Muscle layer of colon (tissue), 2 donors: ENCODE measurements at regions not wholly inside any gene's neighbourhood (a gene's known extent, or its start where the extent isn't known, plus 50 kb on each side); places are given as distances from the start of the nearest gene placed in this dataset.

Experiments
- H3K27ac ChIP-seq: one replicate; pipeline ENCODE4 v1.7.0; 2013; ENCODE audit warnings: low read depth, mild to moderate bottlenecking, low read length, moderate library complexity
- H3K27me3 ChIP-seq, 2 donors: one replicate each; pipeline ENCODE4 v1.7.0; 2013; ENCODE audit warnings: low read length in 2 of 2, mild to moderate bottlenecking in 2 of 2; ENCODE audit not compliant: insufficient read depth in 2 of 2, control insufficient read depth in 1 of 2
- H3K36me3 ChIP-seq: one replicate; pipeline ENCODE4 v1.7.0; 2013; ENCODE audit warnings: mild to moderate bottlenecking, low read length; ENCODE audit not compliant: insufficient read depth
- H3K4me1 ChIP-seq: one replicate; pipeline ENCODE4 v1.7.0; 2013; ENCODE audit warnings: mild to moderate bottlenecking, low read length; ENCODE audit not compliant: insufficient read depth
- H3K4me3 ChIP-seq, 2 donors: one replicate each; pipeline ENCODE4 v1.7.0; 2013; ENCODE audit warnings: low read length in 2 of 2, low read depth in 1 of 2, mild to moderate bottlenecking in 1 of 2, moderate library complexity in 1 of 2
- H3K9ac ChIP-seq: one replicate; pipeline ENCODE4 v1.7.0; 2013; ENCODE audit warnings: low read length
- H3K9me3 ChIP-seq: one replicate; pipeline ENCODE4 v1.7.0; 2013; ENCODE audit warnings: mild to moderate bottlenecking, low read length
- donor health status: abdominal sarcoma.
- donor health status: Adenocarcinoma of cecum.

GRCh38 chr7:110157631-110158362, 933.1 kb upstream of the LRRN3 start:
- no peak overlapping the region for H3K4me3 ChIP-seq
- no peaks in the 10 kb centered on the region for H3K36me3 ChIP-seq
- H3K9me3 ChIP-seq: no peaks in the 10 kb centered on the region
- no peak overlapping the region for H3K27ac ChIP-seq
- H3K4me1 ChIP-seq: no peaks in the 10 kb centered on the region
- H3K27me3 ChIP-seq: no peaks in the 10 kb centered on the region
- H3K9ac ChIP-seq: no peak overlapping the region

- no peaks in the 10 kb centered on the region for H3K4me1 ChIP-seq
- H3K27ac ChIP-seq: no peak overlapping the region
- H3K36me3 ChIP-seq: no peaks in the 10 kb centered on the region
- H3K27me3 ChIP-seq: no peaks in the 10 kb centered on the region
- no peak overlapping the region for H3K9ac ChIP-seq
- no peaks in the 10 kb centered on the region for H3K9me3 ChIP-seq
- H3K4me3 ChIP-seq: no peak overlapping the region
These were observed 922.9 kb upstream of the LRRN3 start for GRCh38 chr7:110168010-110168409.

- Histone ChIP-seq H3K4me1 (no peaks in the 10 kb centered on the region), H3K4me3 (no peak overlapping the region), H3K27me3 (no peaks in the 10 kb centered on the region), H3K27ac (no peak overlapping the region), H3K36me3 (no peaks in the 10 kb centered on the region), H3K9ac (no peak overlapping the region), H3K9me3 (no peaks in the 10 kb centered on the region)
These were observed 920.1 kb upstream of the LRRN3 start for GRCh38 chr7:110170841-110171240.

GRCh38 chr7:110177463-110177862, 913.5 kb upstream of the LRRN3 start:
- H3K9ac ChIP-seq: no peak overlapping the region
- H3K36me3 ChIP-seq: no peaks in the 10 kb centered on the region
- H3K9me3 ChIP-seq: no peaks in the 10 kb centered on the region
- H3K4me1 ChIP-seq: no peaks in the 10 kb centered on the region
- H3K4me3 ChIP-seq: no peak overlapping the region
- H3K27me3 ChIP-seq: no peaks in the 10 kb centered on the region
- no peak overlapping the region for H3K27ac ChIP-seq

GRCh38 chr7:110179037-110179436, 911.9 kb upstream of the LRRN3 start:
- Histone ChIP-seq H3K4me1 (no peaks in the 10 kb centered on the region), H3K36me3 (no peaks in the 10 kb centered on the region), H3K4me3 (no peak overlapping the region), H3K9me3 (no peaks in the 10 kb centered on the region), H3K27me3 (no peaks in the 10 kb centered on the region), H3K9ac (no peak overlapping the region), H3K27ac (no peak overlapping the region)

DNA sequence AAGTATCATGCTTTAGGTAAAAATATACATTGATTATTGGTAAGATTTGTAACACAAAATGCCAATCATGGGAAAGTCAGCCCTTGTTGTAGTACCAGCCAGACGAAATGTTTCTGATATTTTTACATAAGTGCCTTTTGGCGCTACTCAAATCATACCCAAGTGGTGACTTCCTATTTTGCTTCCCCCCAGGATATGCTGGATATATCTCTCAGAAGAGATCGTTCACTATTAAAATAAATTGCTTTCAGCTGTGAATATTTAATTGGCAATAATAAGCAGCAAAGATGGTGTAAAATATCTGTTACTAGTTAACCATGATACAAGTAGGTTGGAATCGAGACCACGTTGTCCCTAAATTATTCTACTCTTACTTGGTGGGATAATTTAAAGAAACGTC, 909.2 kb upstream of the LRRN3 start:
- no peak overlapping the region for H3K9ac ChIP-seq
- H3K36me3 ChIP-seq: no peaks in the 10 kb centered on the region
- no peaks in the 10 kb centered on the region for H3K27me3 ChIP-seq
- no peaks in the 10 kb centered on the region for H3K9me3 ChIP-seq
- no peak overlapping the region for H3K27ac ChIP-seq
- H3K4me1 ChIP-seq: no peaks in the 10 kb centered on the region
- H3K4me3 ChIP-seq: no peak overlapping the region

DNA sequence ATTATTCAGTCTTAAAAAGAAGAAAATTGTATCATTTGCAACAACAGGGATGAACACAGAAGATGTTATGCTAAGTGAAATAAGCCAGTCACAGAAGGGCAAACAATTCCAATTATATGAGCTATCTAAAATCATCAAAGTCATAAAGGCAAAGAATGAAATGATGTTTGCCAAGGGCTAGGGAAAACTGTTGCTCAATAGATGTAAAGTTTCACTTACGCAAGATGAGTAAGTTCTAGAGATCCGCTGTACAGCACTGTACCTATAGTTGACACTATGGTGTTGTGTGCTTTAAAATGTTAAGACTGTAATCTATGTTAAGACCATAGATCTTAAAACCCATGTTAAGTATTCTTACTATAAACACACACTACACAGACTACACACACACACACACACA, 904.6 kb upstream of the LRRN3 start:
- H3K27ac ChIP-seq: no peak overlapping the region
- no peaks in the 10 kb centered on the region for H3K36me3 ChIP-seq
- H3K27me3 ChIP-seq: no peaks in the 10 kb centered on the region
- H3K4me3 ChIP-seq: no peak overlapping the region
- no peak overlapping the region for H3K9ac ChIP-seq
- no peaks in the 10 kb centered on the region for H3K4me1 ChIP-seq
- H3K9me3 ChIP-seq: no peaks in the 10 kb centered on the region

- no peaks in the 10 kb centered on the region for H3K27me3 ChIP-seq
- no peaks in the 10 kb centered on the region for H3K36me3 ChIP-seq
- no peak overlapping the region for H3K4me3 ChIP-seq
- no peak overlapping the region for H3K9ac ChIP-seq
- H3K27ac ChIP-seq: no peak overlapping the region
- no peaks in the 10 kb centered on the region for H3K9me3 ChIP-seq
- no peaks in the 10 kb centered on the region for H3K4me1 ChIP-seq
These were observed 902.9 kb upstream of the LRRN3 start for GRCh38 chr7:110187877-110188554.

DNA sequence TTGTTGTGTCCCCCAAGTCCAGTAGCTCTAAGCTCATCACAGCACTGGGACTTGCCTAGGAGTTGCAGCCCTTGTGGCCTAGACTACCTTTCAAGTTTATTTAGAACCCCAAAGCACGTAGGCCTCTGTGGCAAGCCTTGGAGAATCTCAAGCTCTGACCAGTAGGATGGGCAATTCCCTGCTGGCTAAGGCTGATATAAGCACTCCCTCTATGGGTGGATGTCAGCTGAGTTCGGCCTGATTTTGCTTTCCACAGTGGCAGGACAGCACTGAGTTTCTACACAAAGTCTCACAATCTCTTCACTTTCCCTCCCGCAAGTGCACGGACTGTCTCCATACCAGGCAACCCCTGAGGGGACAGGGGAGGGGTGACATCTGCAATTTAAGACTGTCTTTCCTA, 886.4 kb upstream of the LRRN3 start:
- Histone ChIP-seq H3K36me3 (no peaks in the 10 kb centered on the region), H3K27ac (no peak overlapping the region), H3K27me3 (no peaks in the 10 kb centered on the region), H3K9ac (no peak overlapping the region), H3K4me1 (no peaks in the 10 kb centered on the region), H3K4me3 (no peak overlapping the region), H3K9me3 (no peaks in the 10 kb centered on the region)

DNA sequence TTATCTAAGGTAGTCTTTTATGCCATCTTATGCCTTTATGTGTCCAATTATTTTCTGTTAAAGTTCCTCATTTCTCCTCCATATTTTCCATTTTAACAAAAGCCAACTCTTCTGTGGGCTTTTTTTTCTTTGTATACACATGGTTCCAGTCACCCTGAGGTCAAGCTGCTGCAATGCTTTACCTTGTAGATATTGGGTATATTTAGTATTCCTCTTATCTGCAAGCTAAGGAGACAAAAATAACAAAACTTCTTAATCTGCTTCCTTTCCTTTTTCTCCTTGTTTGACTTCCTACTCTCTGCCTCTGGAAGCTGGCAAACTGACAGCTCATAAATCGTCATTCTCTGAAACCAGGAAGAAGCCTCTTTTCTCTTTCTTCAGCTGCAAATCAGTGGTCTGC, 885.0 kb upstream of the LRRN3 start:
- no peaks in the 10 kb centered on the region for H3K27me3 ChIP-seq
- no peaks in the 10 kb centered on the region for H3K9me3 ChIP-seq
- no peak overlapping the region for H3K27ac ChIP-seq
- no peaks in the 10 kb centered on the region for H3K36me3 ChIP-seq
- no peak overlapping the region for H3K9ac ChIP-seq
- H3K4me1 ChIP-seq: no peaks in the 10 kb centered on the region
- no peak overlapping the region for H3K4me3 ChIP-seq

DNA sequence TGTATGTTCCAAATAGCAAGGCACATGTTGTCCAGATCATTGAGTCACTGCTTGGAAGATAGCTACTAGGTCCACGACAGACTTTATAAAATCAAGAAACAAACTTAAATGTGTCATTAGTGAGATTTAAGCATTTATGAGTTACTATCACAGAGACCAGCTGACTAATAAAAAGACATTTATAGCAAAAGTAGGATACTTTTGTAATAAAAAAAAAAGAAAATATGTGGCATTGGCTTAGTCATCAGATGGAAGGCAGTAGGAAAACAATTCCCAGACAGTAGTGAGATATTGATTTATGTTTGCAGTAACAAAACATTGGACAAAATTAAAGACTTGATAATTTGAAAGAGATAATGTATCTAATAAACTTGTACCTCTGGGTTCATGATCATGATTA, 881.0 kb upstream of the LRRN3 start:
- Histone ChIP-seq H3K9ac (no peak overlapping the region), H3K4me1 (no peaks in the 10 kb centered on the region), H3K36me3 (no peaks in the 10 kb centered on the region), H3K4me3 (no peak overlapping the region), H3K27ac (no peak overlapping the region), H3K27me3 (no peaks in the 10 kb centered on the region), H3K9me3 (no peaks in the 10 kb centered on the region)
